GM23338 (cell line): ENCODE measurements at regions not wholly inside any gene's neighbourhood (a gene's known extent, or its start where the extent isn't known, plus 50 kb on each side); places are given as distances from the start of the nearest gene placed in this dataset.

Source experiments
- ATAC-seq: fragments of 200-7000 bp; cut with Tn5 transposase; 3 replicates; pipeline ENCODE4 v1.9.1; 2020
- DNase-seq: peaks from one replicate; pipeline ENCODE4 v3.0.0-alpha.2; 2015; ENCODE audit warnings: low spot score
- H2AFZ ChIP-seq: fragments of 200-600 bp; sonication (generic); 2 replicates; pipeline ENCODE4 v1.8.0; 2016; ENCODE audit warnings: antibody characterized with exemption, mild to moderate bottlenecking, moderate library complexity
- H3F3A ChIP-seq: fragments of 200-600 bp; sonication (generic); replicated peaks from 2 replicates; pipeline ENCODE4 v1.8.0; 2017; ENCODE audit warnings: antibody characterized with exemption, mixed run types, low read depth
- H3K27ac ChIP-seq: fragments of 200-600 bp; sonication (generic); 2 replicates; pipeline ENCODE4 v1.6.1; 2016; ENCODE audit warnings: low read depth
- H3K27me3 ChIP-seq: fragments of 200-600 bp; sonication (generic); 2 replicates; pipeline ENCODE4 v1.8.0; 2016; ENCODE audit warnings: mild to moderate bottlenecking, mixed run types, moderate library complexity; ENCODE audit not compliant: insufficient read depth
- H3K36me3 ChIP-seq: fragments of 200-600 bp; sonication (generic); 2 replicates; pipeline ENCODE4 v1.8.0; 2016; ENCODE audit warnings: mild to moderate bottlenecking; ENCODE audit not compliant: insufficient read depth
- H3K4me1 ChIP-seq: fragments of 200-600 bp; sonication (generic); 2 replicates; pipeline ENCODE4 v1.8.0; 2016; ENCODE audit warnings: mild to moderate bottlenecking, moderate library complexity; ENCODE audit not compliant: insufficient read depth
- H3K4me2 ChIP-seq: fragments of 200-600 bp; sonication (generic); 2 replicates; pipeline ENCODE4 v1.7.1; 2017; ENCODE audit warnings: mixed run types
- H3K4me3 ChIP-seq: fragments of 200-600 bp; sonication (generic); 2 replicates; pipeline ENCODE4 v1.6.1; 2016; ENCODE audit warnings: mixed run types
- H3K79me2 ChIP-seq: fragments of 200-600 bp; sonication (generic); replicated peaks from 2 replicates; pipeline ENCODE4 v1.8.0; 2017; ENCODE audit warnings: mild to moderate bottlenecking; ENCODE audit not compliant: insufficient read depth
- H3K9me2 ChIP-seq: fragments of 200-600 bp; sonication (generic); 2 replicates; pipeline ENCODE4 v1.8.0; 2017; ENCODE audit not compliant: insufficient read depth
- H4K20me1 ChIP-seq: fragments of 200-600 bp; sonication (generic); replicated peaks from 2 replicates; pipeline ENCODE4 v1.8.0; 2017; ENCODE audit warnings: mild to moderate bottlenecking; ENCODE audit not compliant: insufficient read depth
- H3K27ac Mint-ChIP-seq: 2 replicates; pipeline ENCODE4 v1.8.0; 2020; ENCODE audit warnings: inconsistent platforms, mild to moderate bottlenecking, moderate library complexity, mixed read lengths
- H3K27me3 Mint-ChIP-seq: 3 replicates; pipeline ENCODE4 v1.8.0; 2022; ENCODE audit warnings: low read depth, mild to moderate bottlenecking, moderate library complexity, mixed read lengths, inconsistent platforms; ENCODE audit not compliant: insufficient read depth, poor library complexity
- H3K36me3 Mint-ChIP-seq: 3 replicates; pipeline ENCODE4 v1.8.0; 2021; ENCODE audit warnings: low read depth, mild to moderate bottlenecking, inconsistent platforms, moderate library complexity, mixed read lengths
- H3K4me1 Mint-ChIP-seq: 3 replicates; pipeline ENCODE4 v1.8.0; 2020; ENCODE audit warnings: mild to moderate bottlenecking, inconsistent platforms, mixed read lengths
- H3K4me3 Mint-ChIP-seq: 3 replicates; pipeline ENCODE4 v1.8.0; 2021; ENCODE audit warnings: moderate library complexity, mild to moderate bottlenecking, inconsistent platforms, mixed read lengths
- H3K9me3 Mint-ChIP-seq: 3 replicates; pipeline ENCODE4 v1.8.0; 2020; ENCODE audit warnings: moderate library complexity, mild to moderate bottlenecking, inconsistent platforms, mixed read lengths
- EZH2 ChIP-seq: fragments of 200-600 bp; sonication (generic); IDR thresholded peaks from one replicate; pipeline ENCODE4 v1.8.0; 2017; ENCODE audit warnings: antibody characterized with exemption, mild to moderate bottlenecking, low read depth; ENCODE audit not compliant: unreplicated experiment
- EZH2phosphoT487 ChIP-seq: fragments of 200-600 bp; sonication (generic); IDR thresholded peaks from one replicate; pipeline ENCODE4 v1.8.1; 2018; ENCODE audit warnings: antibody characterized with exemption; ENCODE audit not compliant: unreplicated experiment
- NANOG ChIP-seq: IDR thresholded peaks from 2 replicates; pipeline ENCODE4 v1.6.1; 2016; ENCODE audit warnings: antibody characterized with exemption, borderline replicate concordance
- STAT1 ChIP-seq: IDR thresholded peaks from one replicate; pipeline ENCODE4 v1.6.1; 2016; ENCODE audit warnings: antibody characterized with exemption; ENCODE audit not compliant: unreplicated experiment
- ZNF114 ChIP-seq: fragments of 250-450 bp; sonication (Bioruptor Pico); IDR thresholded peaks from 2 replicates; pipeline ENCODE4 v1.5.0; 2020; ENCODE audit warnings: mild to moderate bottlenecking, moderate library complexity
- ZNF331 ChIP-seq: fragments of 250-450 bp; sonication (Bioruptor Pico); IDR thresholded peaks from 2 replicates; pipeline ENCODE4 v1.5.0; 2020; ENCODE audit warnings: low read depth, mild to moderate bottlenecking, moderate library complexity
- TF ChIP-seq, protein P1 (sequence below): fragments of 250-450 bp; sonication (Bioruptor Pico); IDR thresholded peaks from 2 replicates; pipeline ENCODE4 v1.5.0; 2020; ENCODE audit warnings: mild to moderate bottlenecking, moderate library complexity
- TF ChIP-seq, protein P2 (sequence below): IDR thresholded peaks from 2 replicates; pipeline ENCODE4 v1.6.1; 2016; ENCODE audit warnings: antibody characterized with exemption
- TF ChIP-seq, protein P3 (sequence below): IDR thresholded peaks from one replicate; pipeline ENCODE4 v1.6.1; 2018; ENCODE audit warnings: antibody characterized with exemption; ENCODE audit not compliant: unreplicated experiment

DNA sequence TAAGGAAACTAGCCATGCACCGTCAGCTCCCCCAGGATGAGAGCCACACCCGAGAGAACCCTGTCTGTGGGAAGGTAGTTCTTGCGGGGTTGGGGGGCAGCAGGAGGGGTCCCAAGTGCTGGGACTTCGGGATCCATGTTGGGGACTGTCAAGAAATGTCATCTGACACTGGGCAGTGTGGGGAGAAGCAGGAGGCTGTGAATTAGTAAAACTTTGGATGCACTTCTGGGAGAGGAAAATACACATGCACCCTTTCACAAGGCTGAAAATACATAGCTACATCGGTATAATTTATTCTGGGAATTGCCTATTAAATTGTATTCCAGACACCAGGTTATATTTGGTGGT lies 109.6 kb upstream of the RPS23 start:
- H3K9me3 Mint-ChIP-seq = no peaks in the 10 kb centered on the region
- no peak overlapping the region for H3K27ac ChIP-seq
- TF ChIP-seq EZH2phosphoT487 = no peak
- no peaks in the 10 kb centered on the region for H3K36me3 ChIP-seq
- no peaks in the 10 kb centered on the region for H4K20me1 ChIP-seq
- no peaks in the 10 kb centered on the region for H3K27me3 ChIP-seq
- H3K4me3 ChIP-seq = no peak overlapping the region
- H2AFZ ChIP-seq = no peak overlapping the region
- H3K27ac Mint-ChIP-seq = no peak overlapping the region
- no peak overlapping the region for H3K4me2 ChIP-seq
- H3K9me2 ChIP-seq = no peaks in the 10 kb centered on the region; the same call in 1 of the 2 replicates
- no peaks in the 10 kb centered on the region for H3K36me3 Mint-ChIP-seq
- no peaks in the 10 kb centered on the region; the same call in 2 of the 3 replicates for H3K4me1 Mint-ChIP-seq
- no peaks in the 10 kb centered on the region for H3F3A ChIP-seq
- no peaks in the 10 kb centered on the region for H3K4me1 ChIP-seq
- no peaks in the 10 kb centered on the region for H3K79me2 ChIP-seq
- ATAC-seq (no peak), DNase-seq (no peak)
- H3K27me3 Mint-ChIP-seq = peaks cover 1% of the 10 kb centered on the region
- no peak overlapping the region for H3K4me3 Mint-ChIP-seq

DNA sequence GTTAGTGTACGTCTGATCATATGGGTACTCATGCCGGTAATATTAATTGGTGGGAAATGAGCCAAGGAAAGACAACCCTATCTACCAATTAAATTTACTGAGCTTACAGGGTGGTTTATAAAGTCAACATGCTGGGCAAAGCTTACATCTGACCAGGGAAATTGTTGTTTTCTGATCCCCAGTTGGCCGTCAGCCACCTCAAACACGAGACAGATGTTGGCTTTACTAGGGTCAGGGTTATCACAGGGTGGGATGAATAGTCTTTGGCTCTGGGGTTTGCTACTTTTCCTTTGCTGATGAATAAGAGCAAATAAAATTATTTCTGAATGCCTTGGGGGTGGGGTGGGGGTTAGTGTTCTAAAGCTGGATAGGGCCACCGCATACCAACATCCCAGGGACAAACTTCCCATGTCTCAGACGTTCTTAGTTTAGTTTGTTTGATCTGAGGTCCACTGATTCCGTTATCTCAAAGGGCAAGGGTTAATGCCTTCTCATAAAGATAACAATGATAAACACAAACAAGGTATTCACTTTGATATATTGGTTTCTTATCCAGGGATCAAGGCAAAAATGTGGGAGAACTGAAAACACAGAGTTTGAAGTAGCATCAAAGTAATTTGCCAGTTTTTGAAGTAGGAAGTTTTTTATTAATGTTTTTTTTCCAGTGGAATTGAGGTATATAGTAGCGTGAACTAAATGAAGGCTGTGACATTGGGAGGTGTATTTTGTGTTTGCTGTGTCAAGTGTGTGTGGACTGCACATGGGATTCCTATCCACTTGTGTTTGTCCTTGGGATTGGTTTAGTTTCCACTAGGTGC lies 109.1 kb upstream of the RPS23 start:
- no peaks in the 10 kb centered on the region for H3F3A ChIP-seq
- H3K9me2 ChIP-seq = no peaks in the 10 kb centered on the region; the same call in 1 of the 2 replicates
- H3K27me3 ChIP-seq = no peaks in the 10 kb centered on the region
- no peak overlapping the region for H3K4me3 ChIP-seq
- Mint-ChIP-seq H3K36me3 (no peaks in the 10 kb centered on the region), H3K27ac (no peak overlapping the region), H3K27me3 (peaks cover 1% of the 10 kb centered on the region), H3K4me3 (no peak overlapping the region), H3K4me1 (no peaks in the 10 kb centered on the region; the same call in 2 of the 3 replicates), H3K9me3 (no peaks in the 10 kb centered on the region)
- DNase-seq (no peak), ATAC-seq (no peak)
- no peaks in the 10 kb centered on the region for H3K36me3 ChIP-seq
- H3K4me1 ChIP-seq = no peaks in the 10 kb centered on the region
- no peaks in the 10 kb centered on the region for H4K20me1 ChIP-seq
- no peak overlapping the region for H3K27ac ChIP-seq
- H2AFZ ChIP-seq = no peak overlapping the region
- H3K79me2 ChIP-seq = no peaks in the 10 kb centered on the region
- H3K4me2 ChIP-seq = no peak overlapping the region
- TF ChIP-seq ZNF331 (CRISPR knock-in tag) (no peak), NANOG (no peak), STAT1 (no peak), EZH2 (no peak), ZNF114 (CRISPR knock-in tag) (no peak), EZH2phosphoT487 (no peak)
- TF ChIP-seq, protein P1, sequence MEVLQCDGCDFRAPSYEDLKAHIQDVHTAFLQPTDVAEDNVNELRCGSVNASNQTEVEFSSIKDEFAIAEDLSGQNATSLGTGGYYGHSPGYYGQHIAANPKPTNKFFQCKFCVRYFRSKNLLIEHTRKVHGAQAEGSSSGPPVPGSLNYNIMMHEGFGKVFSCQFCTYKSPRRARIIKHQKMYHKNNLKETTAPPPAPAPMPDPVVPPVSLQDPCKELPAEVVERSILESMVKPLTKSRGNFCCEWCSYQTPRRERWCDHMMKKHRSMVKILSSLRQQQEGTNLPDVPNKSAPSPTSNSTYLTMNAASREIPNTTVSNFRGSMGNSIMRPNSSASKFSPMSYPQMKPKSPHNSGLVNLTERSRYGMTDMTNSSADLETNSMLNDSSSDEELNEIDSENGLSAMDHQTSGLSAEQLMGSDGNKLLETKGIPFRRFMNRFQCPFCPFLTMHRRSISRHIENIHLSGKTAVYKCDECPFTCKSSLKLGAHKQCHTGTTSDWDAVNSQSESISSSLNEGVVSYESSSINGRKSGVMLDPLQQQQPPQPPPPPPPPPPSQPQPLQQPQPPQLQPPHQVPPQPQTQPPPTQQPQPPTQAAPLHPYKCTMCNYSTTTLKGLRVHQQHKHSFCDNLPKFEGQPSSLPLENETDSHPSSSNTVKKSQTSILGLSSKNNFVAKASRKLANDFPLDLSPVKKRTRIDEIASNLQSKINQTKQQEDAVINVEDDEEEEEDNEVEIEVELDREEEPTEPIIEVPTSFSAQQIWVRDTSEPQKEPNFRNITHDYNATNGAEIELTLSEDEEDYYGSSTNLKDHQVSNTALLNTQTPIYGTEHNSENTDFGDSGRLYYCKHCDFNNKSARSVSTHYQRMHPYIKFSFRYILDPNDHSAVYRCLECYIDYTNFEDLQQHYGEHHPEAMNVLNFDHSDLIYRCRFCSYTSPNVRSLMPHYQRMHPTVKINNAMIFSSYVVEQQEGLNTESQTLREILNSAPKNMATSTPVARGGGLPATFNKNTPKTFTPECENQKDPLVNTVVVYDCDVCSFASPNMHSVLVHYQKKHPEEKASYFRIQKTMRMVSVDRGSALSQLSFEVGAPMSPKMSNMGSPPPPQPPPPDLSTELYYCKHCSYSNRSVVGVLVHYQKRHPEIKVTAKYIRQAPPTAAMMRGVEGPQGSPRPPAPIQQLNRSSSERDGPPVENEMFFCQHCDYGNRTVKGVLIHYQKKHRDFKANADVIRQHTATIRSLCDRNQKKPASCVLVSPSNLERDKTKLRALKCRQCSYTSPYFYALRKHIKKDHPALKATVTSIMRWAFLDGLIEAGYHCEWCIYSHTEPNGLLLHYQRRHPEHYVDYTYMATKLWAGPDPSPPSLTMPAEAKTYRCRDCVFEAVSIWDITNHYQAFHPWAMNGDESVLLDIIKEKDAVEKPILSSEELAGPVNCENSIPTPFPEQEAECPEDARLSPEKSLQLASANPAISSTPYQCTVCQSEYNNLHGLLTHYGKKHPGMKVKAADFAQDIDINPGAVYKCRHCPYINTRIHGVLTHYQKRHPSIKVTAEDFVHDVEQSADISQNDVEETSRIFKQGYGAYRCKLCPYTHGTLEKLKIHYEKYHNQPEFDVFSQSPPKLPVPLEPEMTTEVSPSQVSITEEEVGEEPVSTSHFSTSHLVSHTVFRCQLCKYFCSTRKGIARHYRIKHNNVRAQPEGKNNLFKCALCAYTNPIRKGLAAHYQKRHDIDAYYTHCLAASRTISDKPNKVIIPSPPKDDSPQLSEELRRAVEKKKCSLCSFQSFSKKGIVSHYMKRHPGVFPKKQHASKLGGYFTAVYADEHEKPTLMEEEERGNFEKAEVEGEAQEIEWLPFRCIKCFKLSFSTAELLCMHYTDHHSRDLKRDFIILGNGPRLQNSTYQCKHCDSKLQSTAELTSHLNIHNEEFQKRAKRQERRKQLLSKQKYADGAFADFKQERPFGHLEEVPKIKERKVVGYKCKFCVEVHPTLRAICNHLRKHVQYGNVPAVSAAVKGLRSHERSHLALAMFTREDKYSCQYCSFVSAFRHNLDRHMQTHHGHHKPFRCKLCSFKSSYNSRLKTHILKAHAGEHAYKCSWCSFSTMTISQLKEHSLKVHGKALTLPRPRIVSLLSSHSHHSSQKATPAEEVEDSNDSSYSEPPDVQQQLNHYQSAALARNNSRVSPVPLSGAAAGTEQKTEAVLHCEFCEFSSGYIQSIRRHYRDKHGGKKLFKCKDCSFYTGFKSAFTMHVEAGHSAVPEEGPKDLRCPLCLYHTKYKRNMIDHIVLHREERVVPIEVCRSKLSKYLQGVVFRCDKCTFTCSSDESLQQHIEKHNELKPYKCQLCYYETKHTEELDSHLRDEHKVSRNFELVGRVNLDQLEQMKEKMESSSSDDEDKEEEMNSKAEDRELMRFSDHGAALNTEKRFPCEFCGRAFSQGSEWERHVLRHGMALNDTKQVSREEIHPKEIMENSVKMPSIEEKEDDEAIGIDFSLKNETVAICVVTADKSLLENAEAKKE (CRISPR knock-in tag) = no peak
- TF ChIP-seq, protein P2, sequence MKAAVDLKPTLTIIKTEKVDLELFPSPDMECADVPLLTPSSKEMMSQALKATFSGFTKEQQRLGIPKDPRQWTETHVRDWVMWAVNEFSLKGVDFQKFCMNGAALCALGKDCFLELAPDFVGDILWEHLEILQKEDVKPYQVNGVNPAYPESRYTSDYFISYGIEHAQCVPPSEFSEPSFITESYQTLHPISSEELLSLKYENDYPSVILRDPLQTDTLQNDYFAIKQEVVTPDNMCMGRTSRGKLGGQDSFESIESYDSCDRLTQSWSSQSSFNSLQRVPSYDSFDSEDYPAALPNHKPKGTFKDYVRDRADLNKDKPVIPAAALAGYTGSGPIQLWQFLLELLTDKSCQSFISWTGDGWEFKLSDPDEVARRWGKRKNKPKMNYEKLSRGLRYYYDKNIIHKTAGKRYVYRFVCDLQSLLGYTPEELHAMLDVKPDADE = no peak
- TF ChIP-seq, protein P3, sequence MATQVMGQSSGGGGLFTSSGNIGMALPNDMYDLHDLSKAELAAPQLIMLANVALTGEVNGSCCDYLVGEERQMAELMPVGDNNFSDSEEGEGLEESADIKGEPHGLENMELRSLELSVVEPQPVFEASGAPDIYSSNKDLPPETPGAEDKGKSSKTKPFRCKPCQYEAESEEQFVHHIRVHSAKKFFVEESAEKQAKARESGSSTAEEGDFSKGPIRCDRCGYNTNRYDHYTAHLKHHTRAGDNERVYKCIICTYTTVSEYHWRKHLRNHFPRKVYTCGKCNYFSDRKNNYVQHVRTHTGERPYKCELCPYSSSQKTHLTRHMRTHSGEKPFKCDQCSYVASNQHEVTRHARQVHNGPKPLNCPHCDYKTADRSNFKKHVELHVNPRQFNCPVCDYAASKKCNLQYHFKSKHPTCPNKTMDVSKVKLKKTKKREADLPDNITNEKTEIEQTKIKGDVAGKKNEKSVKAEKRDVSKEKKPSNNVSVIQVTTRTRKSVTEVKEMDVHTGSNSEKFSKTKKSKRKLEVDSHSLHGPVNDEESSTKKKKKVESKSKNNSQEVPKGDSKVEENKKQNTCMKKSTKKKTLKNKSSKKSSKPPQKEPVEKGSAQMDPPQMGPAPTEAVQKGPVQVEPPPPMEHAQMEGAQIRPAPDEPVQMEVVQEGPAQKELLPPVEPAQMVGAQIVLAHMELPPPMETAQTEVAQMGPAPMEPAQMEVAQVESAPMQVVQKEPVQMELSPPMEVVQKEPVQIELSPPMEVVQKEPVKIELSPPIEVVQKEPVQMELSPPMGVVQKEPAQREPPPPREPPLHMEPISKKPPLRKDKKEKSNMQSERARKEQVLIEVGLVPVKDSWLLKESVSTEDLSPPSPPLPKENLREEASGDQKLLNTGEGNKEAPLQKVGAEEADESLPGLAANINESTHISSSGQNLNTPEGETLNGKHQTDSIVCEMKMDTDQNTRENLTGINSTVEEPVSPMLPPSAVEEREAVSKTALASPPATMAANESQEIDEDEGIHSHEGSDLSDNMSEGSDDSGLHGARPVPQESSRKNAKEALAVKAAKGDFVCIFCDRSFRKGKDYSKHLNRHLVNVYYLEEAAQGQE = no peak
